Trophoblast cell (in vitro differentiated cells and primary cell): ENCODE measurements at regions not wholly inside any gene's neighbourhood (a gene's known extent, or its start where the extent isn't known, plus 50 kb on each side); places are given as distances from the start of the nearest gene placed in this dataset.

Experiments
- DNase-seq, 2 donors: peaks; one replicate each; pipeline ENCODE4 v3.0.0-alpha.2; 2016
- H2AFZ ChIP-seq: 2 replicates; pipeline ENCODE4 v1.6.1; 2013; ENCODE audit warnings: low read length, moderate library complexity, mild to moderate bottlenecking; ENCODE audit not compliant: insufficient read depth, poor library complexity
- H2AK5ac ChIP-seq: 2 replicates; pipeline ENCODE4 v1.6.1; 2013; ENCODE audit warnings: mild to moderate bottlenecking, low read length
- H2BK120ac ChIP-seq: 2 replicates; pipeline ENCODE4 v1.6.1; 2013; ENCODE audit warnings: low read length, mild to moderate bottlenecking, moderate library complexity; ENCODE audit not compliant: insufficient read depth, poor library complexity
- H2BK12ac ChIP-seq: 2 replicates; pipeline ENCODE4 v1.6.1; 2013; ENCODE audit warnings: mild to moderate bottlenecking, low read length, moderate library complexity
- H2BK5ac ChIP-seq: 2 replicates; pipeline ENCODE4 v1.6.1; 2013; ENCODE audit warnings: low read length, low read depth, moderate library complexity, mild to moderate bottlenecking; ENCODE audit not compliant: poor library complexity
- H3K14ac ChIP-seq: 2 replicates; pipeline ENCODE4 v1.6.1; 2013; ENCODE audit warnings: mild to moderate bottlenecking, low read length
- H3K18ac ChIP-seq: 2 replicates; pipeline ENCODE4 v1.6.1; 2013; ENCODE audit warnings: mild to moderate bottlenecking, low read length
- H3K23ac ChIP-seq: 2 replicates; pipeline ENCODE4 v1.6.1; 2013; ENCODE audit warnings: low read length
- H3K27ac ChIP-seq: 2 replicates; pipeline ENCODE4 v1.5.1; 2013; ENCODE audit warnings: low read depth, mild to moderate bottlenecking, inconsistent platforms, low read length, moderate library complexity
- H3K27me3 ChIP-seq: 2 replicates; pipeline ENCODE4 v1.6.1; 2013; ENCODE audit warnings: inconsistent platforms, mild to moderate bottlenecking, low read length, moderate library complexity; ENCODE audit not compliant: insufficient read depth
- H3K36me3 ChIP-seq, 2 experiments: 1 replicate in 1 of 2; 2 replicates in 1 of 2; pipeline ENCODE4 v1.6.1; 2013; ENCODE audit warnings: low read length in 2 of 2, mild to moderate bottlenecking in 2 of 2, moderate library complexity in 1 of 2; ENCODE audit not compliant: insufficient read depth in 2 of 2, control insufficient read depth in 1 of 2
- H3K4ac ChIP-seq: 2 replicates; pipeline ENCODE4 v1.6.1; 2013; ENCODE audit warnings: low read depth, mild to moderate bottlenecking, low read length, moderate library complexity
- H3K4me1 ChIP-seq, 2 experiments: 1 replicate in 1 of 2; 2 replicates in 1 of 2; pipeline ENCODE4 v1.6.1; 2013; ENCODE audit warnings: low read length in 2 of 2, mild to moderate bottlenecking in 2 of 2, moderate library complexity in 1 of 2; ENCODE audit not compliant: insufficient read depth in 2 of 2, control insufficient read depth in 1 of 2
- H3K4me2 ChIP-seq: 2 replicates; pipeline ENCODE4 v1.6.1; 2013; ENCODE audit warnings: inconsistent platforms, mild to moderate bottlenecking, low read length, moderate library complexity
- H3K4me3 ChIP-seq: 2 replicates; pipeline ENCODE4 v1.5.1; 2013; ENCODE audit warnings: mild to moderate bottlenecking, low read depth, low read length, inconsistent platforms
- H3K79me1 ChIP-seq: one replicate; pipeline ENCODE4 v1.6.1; 2013; ENCODE audit warnings: low read length
- H3K79me2 ChIP-seq: 2 replicates; pipeline ENCODE4 v1.6.1; 2013; ENCODE audit warnings: low read length, mild to moderate bottlenecking; ENCODE audit not compliant: control insufficient read depth, insufficient read depth, poor library complexity
- H3K9ac ChIP-seq: 2 replicates; pipeline ENCODE4 v1.6.1; 2013; ENCODE audit warnings: mild to moderate bottlenecking, low read length
- H3K9me3 ChIP-seq: 2 replicates; pipeline ENCODE4 v1.6.1; 2013; ENCODE audit warnings: low read depth, mild to moderate bottlenecking, control low read depth, inconsistent platforms, low read length; ENCODE audit not compliant: insufficient read depth
- H4K12ac ChIP-seq: 2 replicates; pipeline ENCODE4 v1.6.1; 2013; ENCODE audit warnings: low read depth, mild to moderate bottlenecking, low read length, moderate library complexity
- H4K8ac ChIP-seq: 2 replicates; pipeline ENCODE4 v1.6.1; 2013; ENCODE audit warnings: low read depth, mild to moderate bottlenecking, low read length, moderate library complexity
- H4K91ac ChIP-seq: one replicate; pipeline ENCODE4 v1.6.1; 2013; ENCODE audit warnings: low read depth, mild to moderate bottlenecking, low read length, moderate library complexity
- WGBS: extraction: QIAGEN DNeasy Blood & Tissue Kit; methylation state at CpG from one replicate; pipeline ENCODE4 v1.1.7; 2013; ENCODE audit warnings: missing lambda C conversion rate; ENCODE audit not compliant: insufficient read length, insufficient coverage; ENCODE audit errors: extremely low coverage; 5-methylcytosine and 5-hydroxymethylcytosine counted together

DNA sequence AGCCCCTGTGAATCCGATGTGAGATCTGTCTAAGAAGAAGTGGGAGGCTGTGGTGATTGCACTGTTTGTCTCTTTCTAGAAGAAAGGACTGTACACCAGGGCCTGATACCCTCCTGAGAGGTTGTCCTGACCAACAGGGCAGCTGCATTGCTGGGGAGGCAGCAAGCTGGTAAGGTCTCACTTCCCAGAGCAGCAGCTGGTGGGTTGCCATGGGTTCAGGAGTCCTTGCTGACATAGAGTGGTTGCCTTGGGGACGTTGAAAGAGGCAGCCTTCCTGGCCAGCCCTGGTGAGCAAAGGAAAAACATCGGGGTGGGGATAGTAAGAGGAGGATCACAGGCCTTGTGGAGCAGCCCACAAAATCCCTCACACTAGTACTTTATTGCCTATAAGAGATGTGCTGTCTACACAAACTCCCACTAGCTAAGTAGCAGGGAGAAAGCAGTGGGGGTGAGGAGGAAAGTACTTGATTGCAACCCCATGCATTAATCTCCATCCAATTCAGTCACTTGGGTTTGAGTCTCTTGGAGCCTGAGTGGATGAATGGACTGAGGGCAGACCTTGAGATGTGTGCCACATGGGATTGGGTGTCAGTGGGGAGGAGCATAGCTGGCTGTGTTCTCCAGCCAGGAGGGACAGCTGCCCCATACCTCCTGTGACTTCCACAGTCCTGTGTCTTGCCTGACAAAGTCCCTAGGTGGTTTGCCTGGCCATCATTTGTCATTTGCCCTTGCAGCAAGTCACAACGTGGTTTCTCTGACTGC, 143.8 kb upstream of the RPL38 start:
- H3K4me1 ChIP-seq, result no peaks in the 10 kb centered on the region
- no peak for DNase-seq
- no peaks in the 10 kb centered on the region for H3K79me1 ChIP-seq
- no peak overlapping the region for H3K27ac ChIP-seq
- no peak overlapping the region for H2BK120ac ChIP-seq
- no CpG with 5 or more reads among the region's 4 CpGs for WGBS
- H3K14ac ChIP-seq, result no peak overlapping the region
- no peak overlapping the region for H4K12ac ChIP-seq
- no peak overlapping the region for H3K4ac ChIP-seq
- H2AK5ac ChIP-seq, result no peak overlapping the region
- H2AFZ ChIP-seq, result no peak overlapping the region
- peaks cover 8% of the 10 kb centered on the region for H3K9me3 ChIP-seq
- H3K36me3 ChIP-seq, result no peaks in the 10 kb centered on the region
- H2BK12ac ChIP-seq, result no peak overlapping the region
- no peak overlapping the region for H2BK5ac ChIP-seq
- H3K4me3 ChIP-seq, result no peak overlapping the region
- no peak overlapping the region for H3K23ac ChIP-seq
- no peak overlapping the region for H3K18ac ChIP-seq
- no peak overlapping the region for H3K4me2 ChIP-seq
- no peak overlapping the region for H4K8ac ChIP-seq
- H3K27me3 ChIP-seq, result no peaks in the 10 kb centered on the region
- H4K91ac ChIP-seq, result no peak overlapping the region
- H3K79me2 ChIP-seq, result no peaks in the 10 kb centered on the region
- no peak overlapping the region for H3K9ac ChIP-seq

DNA sequence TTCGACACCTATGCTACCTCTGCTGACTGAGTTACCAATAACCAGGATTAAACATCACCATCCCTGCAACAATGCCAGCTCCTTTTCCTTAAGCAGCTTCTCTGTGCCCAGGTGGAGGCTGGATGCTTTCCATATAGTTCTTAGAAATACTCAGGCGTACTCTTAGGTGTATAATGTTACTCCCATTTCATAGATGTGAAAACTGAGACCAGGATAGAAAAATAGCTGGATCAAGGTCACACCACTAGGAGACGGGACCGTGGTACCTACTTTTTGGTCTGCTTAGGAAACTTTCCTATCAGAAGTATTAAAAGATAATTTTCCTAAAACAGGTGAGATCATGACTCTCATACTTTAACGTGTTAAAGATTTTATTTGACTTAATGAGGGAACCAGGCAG, 141.7 kb upstream of the RPL38 start:
- Histone ChIP-seq H3K36me3 (no peaks in the 10 kb centered on the region), H2BK120ac (no peak overlapping the region), H3K9ac (no peak overlapping the region), H2BK5ac (no peak overlapping the region), H3K9me3 (peaks cover 5% of the 10 kb centered on the region), H2BK12ac (no peak overlapping the region), H3K79me1 (no peaks in the 10 kb centered on the region), H2AFZ (no peak overlapping the region), H3K4me3 (no peak overlapping the region), H3K79me2 (no peaks in the 10 kb centered on the region), H3K4ac (no peak overlapping the region), H4K12ac (no peak overlapping the region), H3K4me2 (no peak overlapping the region), H3K27me3 (no peaks in the 10 kb centered on the region), H3K27ac (no peak overlapping the region), H3K14ac (no peak overlapping the region), H3K23ac (no peak overlapping the region), H4K91ac (no peak overlapping the region), H3K4me1 (no peaks in the 10 kb centered on the region), H3K18ac (no peak overlapping the region), H4K8ac (no peak overlapping the region), H2AK5ac (no peak overlapping the region)
- DNase-seq, result no peak
- WGBS, result no CpG with 5 or more reads among the region's 5 CpGs

- no peak overlapping the region for H3K4me2 ChIP-seq
- H3K4ac ChIP-seq, result no peak overlapping the region
- peaks cover 3% of the 10 kb centered on the region for H3K9me3 ChIP-seq
- H3K79me1 ChIP-seq, result no peaks in the 10 kb centered on the region
- H2BK12ac ChIP-seq, result no peak overlapping the region
- no peak overlapping the region for H3K9ac ChIP-seq
- H3K36me3 ChIP-seq, result no peaks in the 10 kb centered on the region
- WGBS, result no CpG with 5 or more reads among the region's 3 CpGs
- no peak overlapping the region for H4K91ac ChIP-seq
- no peak overlapping the region for H4K8ac ChIP-seq
- no peak overlapping the region for H3K23ac ChIP-seq
- no peak overlapping the region for H3K18ac ChIP-seq
- no peak overlapping the region for H3K14ac ChIP-seq
- H3K4me3 ChIP-seq, result no peak overlapping the region
- no peak overlapping the region for H2BK120ac ChIP-seq
- no peak overlapping the region for H2AK5ac ChIP-seq
- H3K27ac ChIP-seq, result no peak overlapping the region
- no peak for DNase-seq
- H3K79me2 ChIP-seq, result no peaks in the 10 kb centered on the region
- no peak overlapping the region for H2AFZ ChIP-seq
- no peaks in the 10 kb centered on the region for H3K4me1 ChIP-seq
- H4K12ac ChIP-seq, result no peak overlapping the region
- H3K27me3 ChIP-seq, result no peaks in the 10 kb centered on the region
- no peak overlapping the region for H2BK5ac ChIP-seq
These were observed 141.2 kb upstream of the RPL38 start for GRCh38 chr17:74062234-74062633.

DNA sequence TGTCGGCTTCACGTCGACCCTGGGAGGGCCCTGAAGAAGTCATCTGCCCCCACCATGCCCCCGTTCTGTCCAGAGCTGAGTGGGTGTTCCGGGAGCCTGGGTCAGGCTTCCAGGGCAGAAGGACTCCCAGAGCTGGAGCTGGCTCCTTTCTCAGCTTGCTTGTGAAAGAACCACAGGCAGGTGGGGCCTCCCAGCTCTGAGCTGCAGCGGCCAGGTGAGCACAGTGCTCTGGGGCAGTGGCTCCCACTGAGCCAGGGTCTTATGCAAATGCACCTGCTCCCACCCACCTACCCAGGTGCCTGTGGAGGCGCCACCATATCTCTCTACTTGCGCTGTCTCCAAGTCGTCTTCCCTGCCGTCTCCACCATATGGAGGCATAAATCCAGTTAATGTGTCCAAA, 140.0 kb upstream of the RPL38 start:
- no CpG with 5 or more reads among the region's 10 CpGs for WGBS
- Histone ChIP-seq H3K4me2 (no peak overlapping the region), H4K91ac (no peak overlapping the region), H3K23ac (no peak overlapping the region), H4K8ac (no peak overlapping the region), H3K18ac (no peak overlapping the region), H3K9me3 (peaks cover 3% of the 10 kb centered on the region), H3K14ac (no peak overlapping the region), H3K27ac (no peak overlapping the region), H3K4me1 (no peaks in the 10 kb centered on the region), H2AK5ac (no peak overlapping the region), H3K4me3 (no peak overlapping the region), H3K79me1 (no peaks in the 10 kb centered on the region), H3K36me3 (no peaks in the 10 kb centered on the region), H3K4ac (no peak overlapping the region), H3K79me2 (no peaks in the 10 kb centered on the region), H2BK120ac (no peak overlapping the region), H2BK12ac (no peak overlapping the region), H2BK5ac (no peak overlapping the region), H2AFZ (no peak overlapping the region), H3K27me3 (no peaks in the 10 kb centered on the region), H4K12ac (no peak overlapping the region), H3K9ac (no peak overlapping the region)
- DNase-seq, result no peak
